ENCODE measurements at regions not wholly inside any gene's neighbourhood (a gene's known extent, or its start where the extent isn't known, plus 50 kb on each side); places are given as distances from the start of the nearest gene placed in this dataset.

- no peak for DNase-seq (ENCODE audit: low read depth)
Measured at GRCh38 chr12:65598688-65599087, 225.6 kb upstream of the HMGA2 start.

- no peak for DNase-seq (ENCODE audit: low read depth)
Measured at GRCh38 chr12:65602253-65602609, 222.1 kb upstream of the HMGA2 start.

- DNase-seq (ENCODE audit: low read depth) = no peak
Measured at GRCh38 chr12:65602610-65603295, 221.5 kb upstream of the HMGA2 start.

GRCh38 chr12:65603438-65604351 lies 220.6 kb upstream of the HMGA2 start:
- DNase-seq (ENCODE audit: low read depth) = no peak

- DNase-seq (ENCODE audit: low read depth) = no peak
Measured at GRCh38 chr12:65605019-65605418, 219.3 kb upstream of the HMGA2 start.

GRCh38 chr12:65606008-65606766 lies 218.1 kb upstream of the HMGA2 start:
- DNase-seq (ENCODE audit: low read depth) = no peak

- DNase-seq (ENCODE audit: low read depth) = no peak
Measured at GRCh38 chr12:65607401-65607841, 216.9 kb upstream of the HMGA2 start.

- no peak for DNase-seq (ENCODE audit: low read depth)
Measured at GRCh38 chr12:65608319-65608916, 215.9 kb upstream of the HMGA2 start.

- no peak for DNase-seq (ENCODE audit: low read depth)
Measured at GRCh38 chr12:65609359-65609771, 214.9 kb upstream of the HMGA2 start.

- DNase-seq (ENCODE audit: low read depth) = no peak
Measured at GRCh38 chr12:65611396-65611795, 212.9 kb upstream of the HMGA2 start.

- DNase-seq (ENCODE audit: low read depth) = no peak
Measured at GRCh38 chr12:65612440-65612839, 211.8 kb upstream of the HMGA2 start.

GRCh38 chr12:65613692-65614091 lies 210.6 kb upstream of the HMGA2 start:
- DNase-seq (ENCODE audit: low read depth) = no peak

GRCh38 chr12:65614259-65614889 lies 209.9 kb upstream of the HMGA2 start:
- no peak for DNase-seq (ENCODE audit: low read depth)

GRCh38 chr12:65615118-65615517 lies 209.2 kb upstream of the HMGA2 start:
- DNase-seq (ENCODE audit: low read depth) = no peak

GRCh38 chr12:65616022-65616421 lies 208.3 kb upstream of the HMGA2 start:
- no peak for DNase-seq (ENCODE audit: low read depth)

GRCh38 chr12:65618588-65618987 lies 205.7 kb upstream of the HMGA2 start:
- DNase-seq (ENCODE audit: low read depth) = no peak

GRCh38 chr12:65619018-65619417 lies 205.3 kb upstream of the HMGA2 start:
- no peak for DNase-seq (ENCODE audit: low read depth)

GRCh38 chr12:65620046-65620445 lies 204.2 kb upstream of the HMGA2 start:
- no peak for DNase-seq (ENCODE audit: low read depth)

- DNase-seq (ENCODE audit: low read depth) = no peak
Measured at GRCh38 chr12:65622056-65622455, 202.2 kb upstream of the HMGA2 start.

GRCh38 chr12:65623507-65623906 lies 200.8 kb upstream of the HMGA2 start:
- DNase-seq (ENCODE audit: low read depth) = no peak

GRCh38 chr12:65624554-65625086 lies 199.7 kb upstream of the HMGA2 start:
- no peak for DNase-seq (ENCODE audit: low read depth)

All from stimulated activated CD8-positive, alpha-beta memory T cell treated with anti-CD3 and anti-CD28 coated beads, Interleukin-12 subunit alpha, Interleukin-12 subunit beta, amount 100 ng/mL, for 4 hours (primary cell).